K562 (cell line): ENCODE measurements at regions not wholly inside any gene's neighbourhood (a gene's known extent, or its start where the extent isn't known, plus 50 kb on each side); places are given as distances from the start of the nearest gene placed in this dataset.

Source experiments
- ATAC-seq: fragments of 200-7000 bp; cut with Tn5 transposase; 3 replicates; pipeline ENCODE4 v1.9.1; 2020; ENCODE audit warnings: moderate library complexity
- BruUV-seq: library from RNA; stranded (reverse); fragments of 400-500 nt; replicated peaks from 2 replicates; lab custom pipeline; 2021; lab: Mats Ljungman, UMichigan
- CTCF ChIA-PET: fragments of 300-600 bp; formaldehyde crosslinking; extraction: SDS; loops from one replicate; lab custom pipeline; 2021; ENCODE audit warnings: low intra/inter-chr PET ratio; lab: Yijun Ruan, JAX
- POLR2A ChIA-PET: fragments of 300-600, 350-650 bp; sonication (Branson Sonifier 250); formaldehyde crosslinking; extraction: SDS; loops from one replicate; lab custom pipeline; 2021; ENCODE audit warnings: antibody characterized with exemption, inconsistent platforms; lab: Yijun Ruan, JAX
- DNase-seq, 4 experiments: peaks; one replicate each; pipeline versions ENCODE4 v3.0.0 to v3.0.0-alpha.2; 2011 to 2018; ENCODE audit warnings: low spot score in 3 of 4, mixed read lengths in 3 of 4; ENCODE audit errors: extremely low read depth in 1 of 4
- FAIRE-seq: peaks from 2 replicates; lab custom pipeline; 2011; peaks lifted over from hg19 to GRCh38; lab: Jason Lieb, UNC
- H2AFZ ChIP-seq: 2 replicates; pipeline ENCODE4 v1.6.0; 2011; ENCODE audit warnings: low read depth, low read length, control low read depth, inconsistent platforms
- H3K27ac ChIP-seq: fragments of 200-600 bp; 3 replicates; pipeline ENCODE4 v1.8.0; 2011; ENCODE audit warnings: low read depth, mild to moderate bottlenecking, control low read depth, inconsistent platforms, low read length, moderate library complexity, mixed read lengths; ENCODE audit errors: extremely low read depth
- H3K27me3 ChIP-seq, 2 experiments: fragments of 300-600 bp in 1 of 2; 2 replicates in 1 of 2; 3 replicates in 1 of 2; pipeline versions ENCODE4 v1.6.0 to v1.8.0; 2011; ENCODE audit warnings: inconsistent platforms in 2 of 2, low read length in 2 of 2, mild to moderate bottlenecking in 1 of 2, mixed read lengths in 1 of 2, moderate library complexity in 1 of 2; ENCODE audit not compliant: control insufficient read depth in 2 of 2, insufficient read depth in 2 of 2
- H3K36me3 ChIP-seq: fragments of 300-600 bp; 3 replicates; pipeline ENCODE4 v1.8.0; 2011; ENCODE audit warnings: mild to moderate bottlenecking, low read length, inconsistent platforms; ENCODE audit not compliant: control insufficient read depth, insufficient read depth
- H3K4me1 ChIP-seq, 2 experiments: fragments of 200-600 bp in 1 of 2; replicated peaks in 1 of 2; 2 replicates in 1 of 2; 3 replicates in 1 of 2; pipeline versions ENCODE4 v1.5.1 to v1.8.0; 2011; ENCODE audit warnings: inconsistent platforms in 2 of 2, low read length in 2 of 2, mild to moderate bottlenecking in 1 of 2, mixed read lengths in 1 of 2, moderate library complexity in 1 of 2; ENCODE audit not compliant: control insufficient read depth in 2 of 2, insufficient read depth in 2 of 2
- H3K4me2 ChIP-seq: 2 replicates; pipeline ENCODE4 v1.6.1; 2011; ENCODE audit warnings: low read length, control low read depth, inconsistent platforms, mixed read lengths; ENCODE audit not compliant: insufficient read depth
- H3K4me3 ChIP-seq: fragments of 200-600 bp; sonication (generic), shearing (Covaris generic); 2 replicates; pipeline ENCODE4 v1.5.1; 2016; ENCODE audit warnings: control low read depth, inconsistent platforms
- H3K79me2 ChIP-seq: fragments of 200-600 bp; 3 replicates; pipeline ENCODE4 v1.8.0; 2011; ENCODE audit warnings: low read length, inconsistent platforms; ENCODE audit not compliant: control insufficient read depth, insufficient read depth
- H3K9ac ChIP-seq, 2 experiments: 2 replicates each; pipeline versions ENCODE4 v1.6.0 to v1.6.1; 2011; ENCODE audit warnings: low read depth in 2 of 2, low read length in 2 of 2, control low read depth in 1 of 2, inconsistent platforms in 1 of 2, mild to moderate bottlenecking in 1 of 2, mixed read lengths in 1 of 2; ENCODE audit not compliant: insufficient read depth in 1 of 2
- H3K9me1 ChIP-seq: one replicate; pipeline ENCODE4 v1.6.0; 2011; ENCODE audit warnings: inconsistent platforms, mild to moderate bottlenecking, low read length, moderate library complexity; ENCODE audit not compliant: control insufficient read depth, insufficient read depth
- H3K9me3 ChIP-seq: replicated peaks from 2 replicates; pipeline ENCODE4 v1.5.1; 2011; ENCODE audit warnings: low read depth, low read length, inconsistent platforms; ENCODE audit not compliant: control insufficient read depth, insufficient read depth
- H4K20me1 ChIP-seq: replicated peaks from 2 replicates; pipeline ENCODE4 v1.6.1; 2011; ENCODE audit warnings: low read length, inconsistent platforms, mixed read lengths; ENCODE audit not compliant: control insufficient read depth, insufficient read depth
- ARHGAP35 ChIP-seq: fragments of 450-650 bp; IDR thresholded peaks from 2 replicates; pipeline ENCODE4 v1.6.1; 2018; ENCODE audit not compliant: partially characterized antibody
- ETV5 ChIP-seq: sonication (generic); formaldehyde crosslinking; IDR thresholded peaks from 2 replicates; pipeline ENCODE4 v1.4.0; 2020; ENCODE audit warnings: low read depth, mild to moderate bottlenecking, missing genetic modification reagents
- HLTF ChIP-seq: fragments of 450-650 bp; IDR thresholded peaks from 2 replicates; pipeline ENCODE4 v1.6.1; 2016
- HMGN3 ChIP-seq: IDR thresholded peaks from 2 replicates; pipeline ENCODE4 v1.6.1; 2011; ENCODE audit warnings: borderline replicate concordance, low read depth, mild to moderate bottlenecking, mixed read lengths, low read length; ENCODE audit not compliant: insufficient read length; ENCODE audit errors: extremely low read depth
- L3MBTL2 ChIP-seq: fragments of 450-650 bp; IDR thresholded peaks from 2 replicates; pipeline ENCODE4 v1.6.1; 2016; ENCODE audit warnings: mild to moderate bottlenecking, moderate library complexity
- PTTG1 ChIP-seq: fragments of 450-650 bp; IDR thresholded peaks from 2 replicates; pipeline ENCODE4 v1.6.1; 2016; ENCODE audit warnings: low read depth, mild to moderate bottlenecking, missing genetic modification characterization, missing compliant biosample characterization
- STAT5B ChIP-seq: fragments of 250-450 bp; sonication (Bioruptor Pico); IDR thresholded peaks from 2 replicates; pipeline ENCODE4 v1.8.0; 2021; ENCODE audit warnings: mild to moderate bottlenecking, inconsistent platforms
- U2AF1 ChIP-seq: fragments of 200-400 bp; formaldehyde crosslinking; optimal IDR thresholded peaks from 2 replicates; pipeline ENCODE3; 2017; ENCODE audit warnings: mild to moderate bottlenecking, low read depth, low read length, moderate library complexity
- ZFP30 ChIP-seq: fragments of 250-450 bp; sonication (Bioruptor Pico); IDR thresholded peaks from 2 replicates; pipeline ENCODE4 v1.8.0; 2022; ENCODE audit warnings: moderate library complexity, mild to moderate bottlenecking, inconsistent platforms, borderline replicate concordance
- ZNF561 ChIP-seq: fragments of 450-650 bp; formaldehyde crosslinking; conservative IDR thresholded peaks from 2 replicates; pipeline ENCODE4 v1.4.0; 2020; ENCODE audit warnings: mild to moderate bottlenecking, moderate library complexity
- ZNF76 ChIP-seq: fragments of 250-450 bp; sonication (Bioruptor Pico); IDR thresholded peaks from 2 replicates; pipeline ENCODE4 v1.4.0; 2020; ENCODE audit warnings: mild to moderate bottlenecking, moderate library complexity, borderline replicate concordance
- WGBS: fragments of 100-300 bp; shearing (Covaris generic); methylation state at CpG from one replicate; pipeline ENCODE4 v1.1.6; 2016; ENCODE audit warnings: low coverage, mixed read lengths; ENCODE audit not compliant: insufficient coverage; ENCODE audit errors: missing lambda C conversion rate; 5-methylcytosine and 5-hydroxymethylcytosine counted together
- in situ Hi-C: fragments of 300-500 bp; cut with MboI; formaldehyde crosslinking; loops from 4 replicates; pipeline ENCODE4 v1.15.0; 2018; ENCODE audit warnings: inconsistent platforms, mixed read lengths
- intact Hi-C: fragments of 100-400 bp; cut with micrococcal nuclease; formaldehyde crosslinking; loops from 2 replicates; pipeline ENCODE4 v1.14.2; 2022
- TF ChIP-seq, protein P1 (sequence below), 2 experiments: fragments of 450-650 bp; IDR thresholded peaks; 2 replicates each; pipeline ENCODE4 v1.6.1; 2016
- TF ChIP-seq, protein P2 (sequence below): fragments of 450-650 bp; formaldehyde crosslinking; conservative IDR thresholded peaks from 2 replicates; pipeline ENCODE4 v1.4.0; 2022; ENCODE audit warnings: mild to moderate bottlenecking, missing genetic modification characterization
- TF ChIP-seq, protein P3 (sequence below): IDR thresholded peaks from 2 replicates; pipeline ENCODE4 v1.6.1; 2016; ENCODE audit warnings: missing genetic modification characterization, missing compliant biosample characterization
- TF ChIP-seq, protein P4 (sequence below): fragments of 250-450 bp; sonication (Bioruptor Pico); IDR thresholded peaks from 2 replicates; pipeline ENCODE4 v1.5.0; 2021; ENCODE audit warnings: mild to moderate bottlenecking, moderate library complexity

DNA sequence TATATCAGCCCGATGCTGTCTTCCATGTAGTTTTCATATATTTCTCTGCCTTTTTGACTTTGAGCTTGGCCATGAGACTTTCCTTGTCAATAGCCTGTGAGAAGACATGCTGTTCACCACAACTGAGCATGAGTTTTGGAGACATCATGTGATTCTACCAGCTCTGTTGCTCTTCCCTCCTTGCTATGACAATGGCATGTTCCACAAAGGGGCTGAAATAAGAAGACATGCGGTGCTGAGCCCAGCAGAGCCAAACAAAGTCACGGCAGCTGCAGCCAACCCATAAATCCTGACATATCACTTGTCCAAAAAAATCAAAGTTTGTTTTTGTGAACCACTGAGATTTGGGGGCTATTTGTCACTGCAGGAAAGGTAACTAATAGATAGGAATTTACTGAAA lies 343.4 kb upstream of the KITLG start (continued):
- TF ChIP-seq, protein P1, sequence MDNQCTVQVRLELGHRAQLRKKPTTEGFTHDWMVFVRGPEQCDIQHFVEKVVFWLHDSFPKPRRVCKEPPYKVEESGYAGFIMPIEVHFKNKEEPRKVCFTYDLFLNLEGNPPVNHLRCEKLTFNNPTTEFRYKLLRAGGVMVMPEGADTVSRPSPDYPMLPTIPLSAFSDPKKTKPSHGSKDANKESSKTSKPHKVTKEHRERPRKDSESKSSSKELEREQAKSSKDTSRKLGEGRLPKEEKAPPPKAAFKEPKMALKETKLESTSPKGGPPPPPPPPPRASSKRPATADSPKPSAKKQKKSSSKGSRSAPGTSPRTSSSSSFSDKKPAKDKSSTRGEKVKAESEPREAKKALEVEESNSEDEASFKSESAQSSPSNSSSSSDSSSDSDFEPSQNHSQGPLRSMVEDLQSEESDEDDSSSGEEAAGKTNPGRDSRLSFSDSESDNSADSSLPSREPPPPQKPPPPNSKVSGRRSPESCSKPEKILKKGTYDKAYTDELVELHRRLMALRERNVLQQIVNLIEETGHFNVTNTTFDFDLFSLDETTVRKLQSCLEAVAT (IDR thresholded peaks at IDR 0.05), result no peak
- TF ChIP-seq HLTF, result no peak
- TF ChIP-seq HMGN3, result no peak
- TF ChIP-seq ZNF76 (CRISPR knock-in tag), result no peak
- TF ChIP-seq PTTG1, result no peak
- TF ChIP-seq L3MBTL2, result no peak
- TF ChIP-seq ETV5 (CRISPR knock-in tag), result no peak
- TF ChIP-seq U2AF1, result no peak
- TF ChIP-seq ZFP30 (CRISPR knock-in tag), result no peak

DNA sequence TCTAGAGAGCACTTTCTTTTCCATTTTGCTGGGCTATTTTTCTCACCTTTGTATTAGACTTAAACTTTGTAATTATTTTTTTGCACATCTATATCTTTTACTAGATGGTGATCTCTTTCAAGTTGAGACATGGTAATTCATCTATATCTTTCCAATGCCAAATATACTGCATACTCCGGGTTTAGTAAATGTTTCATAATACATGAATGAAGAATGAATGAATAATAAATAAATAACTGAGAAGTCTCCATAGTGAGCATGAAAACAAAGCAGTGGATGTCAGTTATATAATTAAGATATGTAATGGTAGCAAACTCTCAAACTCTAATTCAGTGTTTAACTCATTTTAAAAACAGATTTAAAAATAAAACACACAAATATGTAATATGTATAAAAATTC lies 342.5 kb upstream of the KITLG start:
- Histone ChIP-seq H3K4me2 (no peak overlapping the region), H3K4me1 (no peaks in the 10 kb centered on the region), H3K27ac (no peak overlapping the region), H3K27me3 (no peaks in the 10 kb centered on the region), H3K4me3 (no peak overlapping the region), H3K9ac (no peak overlapping the region), H4K20me1 (no peaks in the 10 kb centered on the region), H3K9me3 (no peaks in the 10 kb centered on the region; the same call in 1 of the 2 replicates), H2AFZ (no peak overlapping the region), H3K79me2 (no peaks in the 10 kb centered on the region), H3K9me1 (no peaks in the 10 kb centered on the region), H3K36me3 (no peaks in the 10 kb centered on the region)
- in situ Hi-C loops, result no loop called here
- POLR2A ChIA-PET, result no interaction called here
- ATAC-seq (no peak), FAIRE-seq (no peak), DNase-seq (no peak)
- intact Hi-C loops, result no loop called here
- CTCF ChIA-PET, result no interaction called here
- 0% methylated on average over 1 of the region's 1 CpG for WGBS
- no TSS peak for BruUV-seq
- TF ChIP-seq ARHGAP35 (no peak), ZNF561 (CRISPR knock-in tag) (no peak), STAT5B (CRISPR knock-in tag) (no peak)
- TF ChIP-seq, protein P2, sequence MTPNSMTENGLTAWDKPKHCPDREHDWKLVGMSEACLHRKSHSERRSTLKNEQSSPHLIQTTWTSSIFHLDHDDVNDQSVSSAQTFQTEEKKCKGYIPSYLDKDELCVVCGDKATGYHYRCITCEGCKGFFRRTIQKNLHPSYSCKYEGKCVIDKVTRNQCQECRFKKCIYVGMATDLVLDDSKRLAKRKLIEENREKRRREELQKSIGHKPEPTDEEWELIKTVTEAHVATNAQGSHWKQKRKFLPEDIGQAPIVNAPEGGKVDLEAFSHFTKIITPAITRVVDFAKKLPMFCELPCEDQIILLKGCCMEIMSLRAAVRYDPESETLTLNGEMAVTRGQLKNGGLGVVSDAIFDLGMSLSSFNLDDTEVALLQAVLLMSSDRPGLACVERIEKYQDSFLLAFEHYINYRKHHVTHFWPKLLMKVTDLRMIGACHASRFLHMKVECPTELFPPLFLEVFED (CRISPR knock-in tag), result no peak
- TF ChIP-seq, protein P3, sequence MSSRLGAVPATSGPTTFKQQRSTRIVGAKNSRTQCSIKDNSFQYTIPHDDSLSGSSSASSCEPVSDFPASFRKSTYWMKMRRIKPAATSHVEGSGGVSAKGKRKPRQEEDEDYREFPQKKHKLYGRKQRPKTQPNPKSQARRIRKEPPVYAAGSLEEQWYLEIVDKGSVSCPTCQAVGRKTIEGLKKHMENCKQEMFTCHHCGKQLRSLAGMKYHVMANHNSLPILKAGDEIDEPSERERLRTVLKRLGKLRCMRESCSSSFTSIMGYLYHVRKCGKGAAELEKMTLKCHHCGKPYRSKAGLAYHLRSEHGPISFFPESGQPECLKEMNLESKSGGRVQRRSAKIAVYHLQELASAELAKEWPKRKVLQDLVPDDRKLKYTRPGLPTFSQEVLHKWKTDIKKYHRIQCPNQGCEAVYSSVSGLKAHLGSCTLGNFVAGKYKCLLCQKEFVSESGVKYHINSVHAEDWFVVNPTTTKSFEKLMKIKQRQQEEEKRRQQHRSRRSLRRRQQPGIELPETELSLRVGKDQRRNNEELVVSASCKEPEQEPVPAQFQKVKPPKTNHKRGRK (tag), result no peak
- TF ChIP-seq, protein P4, sequence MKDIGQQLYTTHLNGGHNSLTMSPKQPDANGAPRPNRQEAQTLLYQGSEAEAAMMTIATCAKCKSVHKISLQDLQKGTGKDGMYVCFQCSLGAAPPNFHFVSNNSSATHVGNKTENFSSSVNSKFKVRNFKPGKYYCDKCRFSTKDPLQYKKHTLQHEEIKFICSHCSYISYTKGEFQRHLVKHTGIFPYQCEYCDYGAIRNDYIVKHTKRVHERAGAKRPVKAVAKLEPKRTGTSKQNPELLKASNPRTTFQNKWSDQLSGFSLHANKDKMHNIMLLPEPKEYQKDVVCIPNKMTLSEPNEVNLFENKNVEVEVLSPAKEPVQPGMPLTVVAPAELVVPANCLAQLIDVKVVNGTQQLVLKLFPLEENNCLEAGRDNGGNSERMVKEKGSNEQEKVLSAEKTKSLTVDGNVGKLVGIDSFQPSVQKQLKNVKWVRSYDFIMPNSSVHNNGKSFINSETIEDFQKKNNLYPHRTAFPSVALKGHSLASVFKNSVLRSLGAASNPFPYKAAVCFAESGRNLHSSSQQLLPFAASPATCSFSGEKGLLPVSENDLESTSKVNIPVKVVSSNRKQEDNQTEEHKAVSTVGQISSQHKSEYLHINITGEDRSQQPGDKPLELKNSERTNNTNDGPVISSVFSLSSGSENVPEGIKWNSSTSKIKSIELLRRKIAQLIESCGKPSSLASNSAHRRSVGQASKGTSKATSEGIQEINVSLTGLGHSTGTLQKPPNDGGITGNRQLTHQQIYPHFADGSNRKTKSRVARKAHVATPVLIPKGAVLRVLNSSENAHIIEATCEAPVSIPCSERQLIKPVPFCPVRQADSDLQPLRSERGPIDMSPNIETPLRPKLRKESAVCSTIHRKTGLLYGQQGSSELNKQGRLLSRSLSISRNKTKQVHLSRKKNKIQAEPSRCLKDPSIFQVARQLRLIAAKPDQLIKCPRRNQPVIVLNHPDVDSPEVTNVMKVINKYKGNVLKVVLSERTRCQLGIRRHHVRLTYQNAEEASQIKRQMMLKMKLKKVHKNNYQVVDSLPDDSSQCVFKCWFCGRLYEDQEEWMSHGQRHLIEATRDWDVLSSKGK (CRISPR knock-in tag), result no peak
